Gastroesophageal sphincter (tissue), 4 donors: ENCODE measurements at regions not wholly inside any gene's neighbourhood (a gene's known extent, or its start where the extent isn't known, plus 50 kb on each side); places are given as distances from the start of the nearest gene placed in this dataset.

ENCODE experiments used
- ATAC-seq: fragments of 150-250 bp; one replicate; pipeline ENCODE4 v1.9.1; 2016; ENCODE audit warnings: mild to moderate bottlenecking, moderate library complexity
- H3K27ac ChIP-seq, 4 donors: fragments of 200-600 bp; sonication (generic) in 3 of 4; 1 replicate in 3 of 4; 2 replicates in 1 of 4; pipeline ENCODE4 v1.5.1; 2016 to 2019
- H3K27me3 ChIP-seq: fragments of 200-600 bp; sonication (generic); one replicate; pipeline ENCODE4 v1.5.1; 2019
- H3K36me3 ChIP-seq, 2 donors: fragments of 200-600 bp; sonication (generic); one replicate each; pipeline ENCODE4 v1.5.1; 2019; ENCODE audit warnings: control low read depth in 1 of 2
- H3K4me1 ChIP-seq, 3 donors: fragments of 200-600 bp; sonication (generic); 1 replicate in 2 of 3; 2 replicates in 1 of 3; pipeline ENCODE4 v1.5.1; 2016 to 2019; ENCODE audit warnings: control low read depth in 2 of 3
- H3K4me3 ChIP-seq, 2 donors: fragments of 200-600 bp; sonication (generic); one replicate each; pipeline ENCODE4 v1.5.1; 2019; ENCODE audit warnings: mild to moderate bottlenecking in 1 of 2, moderate library complexity in 1 of 2
- H3K9me3 ChIP-seq, 3 donors: fragments of 200-600 bp; sonication (generic); one replicate each; pipeline ENCODE4 v1.5.1; 2017 to 2019; ENCODE audit warnings: control low read depth in 2 of 3
- EP300 ChIP-seq: sonication (generic); formaldehyde crosslinking; IDR thresholded peaks from one replicate; pipeline ENCODE4 v1.6.1; 2017; ENCODE audit warnings: antibody characterized with exemption, mild to moderate bottlenecking
- POLR2A ChIP-seq, 2 donors: fragments of 450-650 bp; IDR thresholded peaks; one replicate each; pipeline ENCODE4 v1.6.1; 2017; ENCODE audit warnings: antibody characterized with exemption in 2 of 2, mild to moderate bottlenecking in 2 of 2, moderate library complexity in 1 of 2
- POLR2AphosphoS5 ChIP-seq: sonication (generic); formaldehyde crosslinking; IDR thresholded peaks from one replicate; pipeline ENCODE4 v1.6.1; 2017; ENCODE audit warnings: antibody characterized with exemption
- WGBS, 2 donors: methylation state at CpG; one replicate each; pipeline ENCODE4 v1.1.5; 2018; ENCODE audit warnings: low coverage in 1 of 2; 5-methylcytosine and 5-hydroxymethylcytosine counted together
- TF ChIP-seq, protein P1 (sequence below), 4 experiments: fragments of 200-600 bp in 2 of 4; fragments of 450-650 bp in 2 of 4; sonication (generic) in 1 of 4; IDR thresholded peaks; one replicate each; pipeline ENCODE4 v1.5.1; 2017 to 2019; ENCODE audit warnings: antibody characterized with exemption in 4 of 4, mild to moderate bottlenecking in 2 of 4, moderate library complexity in 2 of 4

DNA sequence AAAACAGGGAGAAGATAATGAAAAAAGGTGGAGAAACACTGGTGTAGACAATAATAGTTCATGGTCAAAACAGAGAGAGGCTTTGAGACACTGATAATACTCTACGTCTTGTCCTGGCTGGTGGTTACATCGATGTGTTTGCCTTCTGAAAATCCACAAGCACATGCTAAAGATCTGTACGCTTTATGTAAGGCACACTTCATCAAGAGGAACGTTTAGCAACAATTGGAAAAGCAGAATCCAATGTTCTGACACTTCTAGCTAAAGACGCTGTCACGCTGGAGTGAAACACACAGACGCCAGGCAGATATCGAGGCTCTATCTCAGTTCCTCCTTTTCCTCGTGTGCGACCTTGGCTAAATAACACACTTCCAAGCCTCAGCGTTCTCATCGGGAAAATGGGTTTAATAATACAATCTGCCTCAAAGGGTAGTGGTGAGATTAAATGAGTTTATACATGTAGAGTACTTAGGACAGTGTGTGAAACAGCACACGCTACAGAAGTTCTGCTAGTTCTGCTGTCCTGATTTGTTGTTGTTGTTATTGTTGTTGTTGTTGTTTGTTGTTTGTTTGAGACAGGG is 386.1 kb downstream of the SETD4 start:
- H3K27me3 ChIP-seq: peaks cover 38% of the 10 kb centered on the region
- no peaks in the 10 kb centered on the region for H3K36me3 ChIP-seq
- H3K4me3 ChIP-seq: no peak overlapping the region
- ATAC-seq: no peak
- no peaks in the 10 kb centered on the region for H3K9me3 ChIP-seq
- H3K4me1 ChIP-seq: no peaks in the 10 kb centered on the region
- WGBS, 2 donors: 78 to 89% methylated on average over 8 to 13 of the region's 13 CpGs
- no peak for TF ChIP-seq POLR2AphosphoS5
- no peak for TF ChIP-seq POLR2A (IDR thresholded peaks at IDR 0.05)
- TF ChIP-seq EP300: no peak
- TF ChIP-seq, protein P1, sequence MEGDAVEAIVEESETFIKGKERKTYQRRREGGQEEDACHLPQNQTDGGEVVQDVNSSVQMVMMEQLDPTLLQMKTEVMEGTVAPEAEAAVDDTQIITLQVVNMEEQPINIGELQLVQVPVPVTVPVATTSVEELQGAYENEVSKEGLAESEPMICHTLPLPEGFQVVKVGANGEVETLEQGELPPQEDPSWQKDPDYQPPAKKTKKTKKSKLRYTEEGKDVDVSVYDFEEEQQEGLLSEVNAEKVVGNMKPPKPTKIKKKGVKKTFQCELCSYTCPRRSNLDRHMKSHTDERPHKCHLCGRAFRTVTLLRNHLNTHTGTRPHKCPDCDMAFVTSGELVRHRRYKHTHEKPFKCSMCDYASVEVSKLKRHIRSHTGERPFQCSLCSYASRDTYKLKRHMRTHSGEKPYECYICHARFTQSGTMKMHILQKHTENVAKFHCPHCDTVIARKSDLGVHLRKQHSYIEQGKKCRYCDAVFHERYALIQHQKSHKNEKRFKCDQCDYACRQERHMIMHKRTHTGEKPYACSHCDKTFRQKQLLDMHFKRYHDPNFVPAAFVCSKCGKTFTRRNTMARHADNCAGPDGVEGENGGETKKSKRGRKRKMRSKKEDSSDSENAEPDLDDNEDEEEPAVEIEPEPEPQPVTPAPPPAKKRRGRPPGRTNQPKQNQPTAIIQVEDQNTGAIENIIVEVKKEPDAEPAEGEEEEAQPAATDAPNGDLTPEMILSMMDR (IDR thresholded peaks at IDR 0.05): no peak
- H3K27ac ChIP-seq: no peak overlapping the region

- H3K9me3 ChIP-seq: no peaks in the 10 kb centered on the region
- H3K27me3 ChIP-seq: peaks cover 42% of the 10 kb centered on the region
- H3K4me1 ChIP-seq: no peaks in the 10 kb centered on the region
- H3K27ac ChIP-seq: no peak overlapping the region
- H3K4me3 ChIP-seq: no peak overlapping the region
- H3K36me3 ChIP-seq: no peaks in the 10 kb centered on the region
- no peak for ATAC-seq
- TF ChIP-seq POLR2AphosphoS5: no peak
- no peak for TF ChIP-seq POLR2A (IDR thresholded peaks at IDR 0.05)
- TF ChIP-seq, protein P1 (IDR thresholded peaks at IDR 0.05): no peak
- no peak for TF ChIP-seq EP300
- 67% methylated on average over 1 of the region's 3 CpGs; no CpG with 5 or more reads in 1 of the 2 donors for WGBS, 2 donors
Measured at GRCh38 chr21:35672313-35672712, 388.0 kb downstream of the SETD4 start.

- TF ChIP-seq POLR2A (IDR thresholded peaks at IDR 0.05) (no peak), POLR2AphosphoS5 (no peak), EP300 (no peak)
- TF ChIP-seq, protein P1 (IDR thresholded peaks at IDR 0.05): no peak
- Histone ChIP-seq H3K4me1 (no peaks in the 10 kb centered on the region), H3K36me3 (no peaks in the 10 kb centered on the region), H3K27ac (no peak overlapping the region), H3K4me3 (no peak overlapping the region), H3K9me3 (no peaks in the 10 kb centered on the region), H3K27me3 (peaks cover 7% of the 10 kb centered on the region)
- WGBS, 2 donors: 66 to 95% methylated on average over 2 to 3 of the region's 3 CpGs
- ATAC-seq: no peak
Measured at GRCh38 chr21:35664683-35665082, 395.6 kb downstream of the SETD4 start.

- H3K4me3 ChIP-seq: no peak overlapping the region
- H3K9me3 ChIP-seq: no peaks in the 10 kb centered on the region
- peaks cover 7% of the 10 kb centered on the region for H3K27me3 ChIP-seq
- no peak for ATAC-seq
- H3K27ac ChIP-seq: no peak overlapping the region
- TF ChIP-seq, protein P1 (IDR thresholded peaks at IDR 0.05): no peak
- TF ChIP-seq POLR2AphosphoS5 (no peak), EP300 (no peak), POLR2A (IDR thresholded peaks at IDR 0.05) (no peak)
- 39 to 61% methylated on average over 3 to 4 of the region's 4 CpGs for WGBS, 2 donors
- no peaks in the 10 kb centered on the region for H3K4me1 ChIP-seq
- no peaks in the 10 kb centered on the region for H3K36me3 ChIP-seq
Measured at GRCh38 chr21:35663856-35664606, 396.3 kb downstream of the SETD4 start.

DNA sequence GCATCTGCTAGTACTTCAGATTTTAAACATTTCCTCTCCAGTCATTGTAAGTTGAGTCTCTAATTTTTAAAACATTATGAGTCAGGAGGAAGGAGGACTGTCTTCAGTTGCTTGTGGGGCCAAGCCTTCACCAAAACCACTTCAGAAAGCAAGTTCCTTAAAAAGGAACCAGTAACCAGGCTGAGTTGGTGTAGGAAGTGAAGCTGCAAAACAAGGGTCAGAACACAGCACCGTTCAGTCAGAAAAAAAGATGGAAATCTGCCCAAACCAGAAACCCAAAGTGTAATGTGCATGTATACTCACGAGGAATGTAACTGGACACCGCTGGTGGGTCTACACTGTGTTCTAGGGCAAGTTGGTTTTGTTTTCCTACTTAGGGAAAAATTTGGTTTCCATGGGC is 402.1 kb downstream of the SETD4 start:
- no peaks in the 10 kb centered on the region for H3K27me3 ChIP-seq
- no peak for ATAC-seq
- no peaks in the 10 kb centered on the region for H3K4me1 ChIP-seq
- no peak for TF ChIP-seq POLR2A (IDR thresholded peaks at IDR 0.05)
- TF ChIP-seq EP300: no peak
- no peak for TF ChIP-seq POLR2AphosphoS5
- TF ChIP-seq, protein P1 (IDR thresholded peaks at IDR 0.05): no peak
- no peaks in the 10 kb centered on the region for H3K36me3 ChIP-seq
- 44 to 57% methylated on average over 3 of the region's 3 CpGs for WGBS, 2 donors
- no peak overlapping the region for H3K27ac ChIP-seq
- H3K4me3 ChIP-seq: no peak overlapping the region
- no peaks in the 10 kb centered on the region for H3K9me3 ChIP-seq
